Esophagus squamous epithelium (tissue), 5 donors: ENCODE measurements at regions not wholly inside any gene's neighbourhood (a gene's known extent, or its start where the extent isn't known, plus 50 kb on each side); places are given as distances from the start of the nearest gene placed in this dataset.

Experiments
- DNase-seq: peaks from one replicate; lab custom pipeline; 2025; lab: John Stamatoyannopoulos, UW
- H3K27ac ChIP-seq, 4 donors: fragments of 200-600 bp; sonication (generic); one replicate each; pipeline ENCODE4 v1.5.1; 2016 to 2019; ENCODE audit warnings: mild to moderate bottlenecking in 1 of 4
- H3K27me3 ChIP-seq, 4 donors: fragments of 200-600 bp; sonication (generic); 1 replicate in 3 of 4; 2 replicates in 1 of 4; pipeline versions ENCODE4 v1.5.1 to v1.6.0; 2017 to 2021; ENCODE audit warnings: antibody characterized with exemption in 1 of 4
- H3K36me3 ChIP-seq, 3 donors: fragments of 200-600 bp; sonication (generic); one replicate each; pipeline ENCODE4 v1.5.1; 2016 to 2019
- H3K4me1 ChIP-seq, 3 donors: fragments of 200-600 bp; sonication (generic); one replicate each; pipeline ENCODE4 v1.5.1; 2017 to 2019
- H3K4me3 ChIP-seq, 4 donors: fragments of 200-600 bp; sonication (generic); 1 replicate in 3 of 4; 2 replicates in 1 of 4; pipeline ENCODE4 v1.5.1; 2016 to 2019; ENCODE audit warnings: mild to moderate bottlenecking in 2 of 4, moderate library complexity in 1 of 4
- H3K9me3 ChIP-seq, 3 donors: fragments of 200-600 bp; sonication (generic); one replicate each; pipeline ENCODE4 v1.5.1; 2016 to 2019
- CTCF ChIP-seq, 6 experiments: fragments of 450-650 bp in 4 of 6; fragments of 200-600 bp in 2 of 6; sonication (generic) in 2 of 6; IDR thresholded peaks; one replicate each; pipeline ENCODE4 v1.5.1; 2016 to 2019; ENCODE audit warnings: antibody characterized with exemption in 6 of 6, mild to moderate bottlenecking in 4 of 6, moderate library complexity in 4 of 6
- POLR2A ChIP-seq, 4 donors: fragments of 450-650 bp; IDR thresholded peaks; one replicate each; pipeline ENCODE4 v1.6.1; 2017; ENCODE audit warnings: antibody characterized with exemption in 4 of 4, mild to moderate bottlenecking in 4 of 4, moderate library complexity in 3 of 4
- WGBS, 2 donors: methylation state at CpG; one replicate each; pipeline ENCODE4 v1.1.5; 2018; 5-methylcytosine and 5-hydroxymethylcytosine counted together
- intact Hi-C: fragments of 100-400 bp; cut with DNase I; formaldehyde crosslinking; loops from one replicate; pipeline ENCODE4 v1.15.0; 2022
- donor health status: DM: yes; HTN: yes; CAD: no.

GRCh38 chr4:181737744-181738143 lies 505.5 kb upstream of the TENM3 start:
- no peak for DNase-seq
- intact Hi-C loops: no loop called here

DNA sequence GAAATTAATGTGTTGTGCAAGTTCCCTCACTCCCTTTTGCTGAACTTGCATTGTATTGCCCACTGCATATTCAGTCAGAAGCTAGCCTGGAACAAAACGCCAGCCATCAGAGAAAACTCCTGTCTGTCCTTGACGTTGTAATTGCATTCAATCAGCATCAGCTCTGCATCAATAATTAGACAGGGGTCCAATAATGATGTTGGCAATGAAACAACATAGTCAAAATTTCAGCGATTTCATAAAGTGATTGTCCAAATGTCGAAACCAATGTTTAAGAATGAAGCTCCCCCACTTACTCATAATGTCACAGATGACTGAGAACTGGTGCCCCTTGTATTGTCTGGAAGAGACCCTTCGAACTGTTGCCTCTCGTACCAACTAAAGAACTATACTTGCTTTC lies 504.2 kb upstream of the TENM3 start:
- no peak for DNase-seq
- 74 to 76% methylated on average over 6 of the region's 6 CpGs for WGBS, 2 donors
- Histone ChIP-seq H3K9me3 (no peaks in the 10 kb centered on the region), H3K4me3 (no peak overlapping the region), H3K27ac (no peak overlapping the region), H3K36me3 (no peaks in the 10 kb centered on the region), H3K27me3 (no peaks in the 10 kb centered on the region), H3K4me1 (no peaks in the 10 kb centered on the region)
- intact Hi-C loops: no loop called here
- no peak for TF ChIP-seq POLR2A (IDR thresholded peaks at IDR 0.05)

More at GRCh38 chr4:181737744-181738143, 505.5 kb upstream of the TENM3 start:
- WGBS, 2 donors: 63 to 65% methylated on average over 4 of the region's 4 CpGs
- Histone ChIP-seq H3K4me1 (no peaks in the 10 kb centered on the region), H3K27ac (no peak overlapping the region), H3K9me3 (no peaks in the 10 kb centered on the region), H3K36me3 (no peaks in the 10 kb centered on the region), H3K27me3 (no peaks in the 10 kb centered on the region), H3K4me3 (no peak overlapping the region)
- TF ChIP-seq CTCF (IDR thresholded peaks at IDR 0.05) (no peak), POLR2A (IDR thresholded peaks at IDR 0.05) (no peak)

DNA sequence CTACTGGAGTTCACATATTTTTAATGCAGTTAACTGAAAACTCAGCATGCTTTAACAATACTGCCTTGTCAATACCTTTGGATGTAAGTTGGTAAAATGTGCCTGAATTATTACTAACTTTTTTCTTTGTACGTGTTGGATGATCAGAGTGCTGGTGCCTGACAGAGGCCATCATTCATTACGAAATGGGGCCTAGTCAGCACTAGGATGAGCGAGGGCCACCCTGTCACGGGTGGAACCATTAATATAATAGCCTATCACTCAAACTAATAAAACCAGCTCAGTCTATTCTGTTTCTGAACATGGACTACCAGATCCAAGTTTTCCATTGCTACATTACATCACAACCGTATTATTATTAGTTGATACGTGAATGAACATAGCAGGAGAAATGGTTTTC lies 501.7 kb upstream of the TENM3 start:
- intact Hi-C loops: no loop called here
- Histone ChIP-seq H3K4me1 (no peaks in the 10 kb centered on the region), H3K9me3 (no peaks in the 10 kb centered on the region), H3K36me3 (no peaks in the 10 kb centered on the region), H3K27ac (no peak overlapping the region), H3K27me3 (no peaks in the 10 kb centered on the region), H3K4me3 (no peak overlapping the region)
- 80 to 85% methylated on average over 6 of the region's 6 CpGs for WGBS, 2 donors
- TF ChIP-seq POLR2A (IDR thresholded peaks at IDR 0.05) (no peak), CTCF (IDR thresholded peaks at IDR 0.05) (no peak)
- DNase-seq: no peak

DNA sequence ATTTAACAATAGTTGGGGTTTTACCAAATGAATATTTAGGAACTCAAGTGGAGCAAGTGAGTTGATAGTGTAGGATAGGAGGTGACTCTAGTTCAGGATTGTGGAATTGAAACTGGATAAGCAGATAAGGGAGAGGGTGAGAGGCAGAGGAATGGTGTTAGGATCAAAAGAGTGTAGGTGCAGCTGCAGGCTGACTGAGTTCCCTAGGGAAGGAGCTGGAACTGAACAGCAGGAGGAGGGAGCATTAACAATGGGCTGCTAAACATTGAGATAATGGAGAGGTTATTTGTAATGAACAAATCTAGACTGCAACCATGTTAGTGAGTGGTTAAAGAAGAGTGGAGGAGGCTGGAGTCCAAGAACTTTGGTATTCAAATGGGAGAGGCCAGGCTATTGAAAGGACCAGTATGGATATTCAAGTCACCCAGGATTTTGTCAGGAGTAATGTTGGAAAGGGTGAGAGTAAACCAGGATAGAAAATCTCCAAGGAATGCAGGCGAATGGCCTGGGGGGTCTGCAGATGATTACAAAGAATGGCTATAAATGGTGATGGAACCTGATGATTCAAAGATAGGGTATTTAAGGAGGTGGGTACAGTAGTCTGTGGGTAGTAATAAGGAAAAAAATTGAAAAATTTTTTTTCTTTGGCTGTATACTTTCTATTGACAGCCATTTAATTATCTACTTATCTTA lies 497.1 kb upstream of the TENM3 start:
- Histone ChIP-seq H3K27ac (no peak overlapping the region), H3K9me3 (no peaks in the 10 kb centered on the region), H3K27me3 (no peaks in the 10 kb centered on the region), H3K4me3 (no peak overlapping the region), H3K4me1 (no peaks in the 10 kb centered on the region), H3K36me3 (no peaks in the 10 kb centered on the region)
- DNase-seq: no peak
- intact Hi-C loops: no loop called here
- TF ChIP-seq CTCF (IDR thresholded peaks at IDR 0.05) (no peak), POLR2A (IDR thresholded peaks at IDR 0.05) (no peak)
- 89 to 91% methylated on average over 1 of the region's 1 CpG for WGBS, 2 donors

DNA sequence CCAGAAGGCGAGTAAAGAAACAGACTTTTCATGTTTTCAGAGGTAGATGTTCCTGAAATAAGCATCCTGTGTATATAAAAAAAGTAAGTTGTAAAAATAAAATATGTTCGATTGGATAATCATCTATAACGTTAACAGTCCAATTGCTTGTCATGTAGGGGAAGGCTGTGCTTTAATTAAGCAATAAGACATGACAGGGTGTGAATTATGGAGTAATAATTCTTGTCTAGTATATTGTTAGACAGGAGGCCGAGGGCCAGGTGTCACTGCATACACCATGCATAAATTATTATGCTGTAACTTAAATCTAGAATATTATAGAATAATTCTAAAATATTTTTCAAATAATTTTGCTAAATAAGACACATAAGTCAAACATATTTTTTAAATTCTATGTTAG lies 494.6 kb upstream of the TENM3 start:
- intact Hi-C loops: no loop called here
- no peaks in the 10 kb centered on the region for H3K36me3 ChIP-seq
- WGBS, 2 donors: 43 to 62% methylated on average over 4 of the region's 4 CpGs
- DNase-seq: no peak
- no peak overlapping the region for H3K27ac ChIP-seq
- H3K9me3 ChIP-seq: no peaks in the 10 kb centered on the region
- no peak for TF ChIP-seq CTCF (IDR thresholded peaks at IDR 0.05)
- TF ChIP-seq POLR2A (IDR thresholded peaks at IDR 0.05): no peak
- H3K27me3 ChIP-seq: no peaks in the 10 kb centered on the region
- H3K4me3 ChIP-seq: no peak overlapping the region
- no peaks in the 10 kb centered on the region for H3K4me1 ChIP-seq
